ENCODE measurements at regions not wholly inside any gene's neighbourhood (a gene's known extent, or its start where the extent isn't known, plus 50 kb on each side); places are given as distances from the start of the nearest gene placed in this dataset.

DNA sequence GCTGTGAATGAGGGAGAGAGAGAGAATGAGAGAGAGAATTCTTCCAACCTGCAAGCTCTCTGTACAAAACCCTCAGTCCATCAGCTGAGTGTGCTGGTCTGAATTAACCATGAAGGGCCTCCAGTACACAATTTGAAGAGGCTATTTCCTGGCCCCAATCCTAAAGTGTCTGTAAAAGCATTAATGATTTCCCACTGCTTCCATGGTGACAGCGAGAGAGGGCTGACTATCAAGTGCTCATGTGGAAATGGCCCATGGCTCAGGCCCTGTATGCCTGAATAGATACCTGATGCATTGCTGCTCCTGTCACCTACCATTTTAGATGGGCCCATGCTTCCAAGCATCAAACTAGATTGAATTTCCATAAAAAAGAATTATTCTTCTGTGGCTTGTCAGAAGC, 592.4 kb downstream of the KIF4B start:
- H3K9me3 ChIP-seq (ENCODE audit: low read length): no peaks in the 10 kb centered on the region
- no peaks in the 10 kb centered on the region for H3K4me1 ChIP-seq (ENCODE audit: insufficient read depth, low read length)
- no peak overlapping the region for H2AFZ ChIP-seq (ENCODE audit: low read depth, low read length)
- H3K4me3 ChIP-seq (ENCODE audit: low read length): no peak overlapping the region
- no peaks in the 10 kb centered on the region for H3K36me3 ChIP-seq (ENCODE audit: insufficient read depth, low read length)
- no peaks in the 10 kb centered on the region for H3K27me3 ChIP-seq (ENCODE audit: insufficient read depth, low read length)

DNA sequence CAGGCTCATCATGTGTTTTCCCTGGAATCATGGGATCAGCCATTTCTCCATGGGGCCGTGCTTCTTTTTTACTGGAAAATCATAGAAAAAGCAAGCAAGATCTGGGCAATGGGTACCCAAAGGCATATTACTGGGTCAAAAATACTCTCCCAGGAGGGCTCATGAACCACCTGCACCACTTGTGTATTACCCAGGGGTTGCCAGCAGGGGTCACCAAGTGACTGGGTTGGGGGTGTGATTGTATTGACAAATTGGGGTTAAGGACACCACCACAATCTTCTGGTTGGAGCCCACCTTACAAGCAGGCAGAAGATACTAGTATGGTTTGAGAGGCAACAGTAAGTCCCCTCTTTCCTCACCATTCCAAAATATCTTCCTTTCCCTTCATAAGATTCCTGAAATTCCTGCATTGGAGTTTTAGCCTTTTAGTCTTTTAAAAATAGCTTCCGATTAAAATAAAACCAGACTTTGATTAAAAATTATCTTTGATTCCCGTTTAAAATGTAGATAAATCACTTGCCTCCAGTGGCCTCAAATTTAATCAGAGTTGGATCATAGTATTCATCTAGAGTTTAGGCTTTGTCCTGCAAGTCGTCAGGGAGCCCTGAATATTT, 603.3 kb downstream of the KIF4B start:
- no peak overlapping the region for H2AFZ ChIP-seq (ENCODE audit: low read depth, low read length)
- H3K9me3 ChIP-seq (ENCODE audit: low read length): no peaks in the 10 kb centered on the region
- H3K36me3 ChIP-seq (ENCODE audit: insufficient read depth, low read length): no peaks in the 10 kb centered on the region
- no peak overlapping the region for H3K4me3 ChIP-seq (ENCODE audit: low read length)
- H3K4me1 ChIP-seq (ENCODE audit: insufficient read depth, low read length): peaks cover 7% of the 10 kb centered on the region
- no peaks in the 10 kb centered on the region for H3K27me3 ChIP-seq (ENCODE audit: insufficient read depth, low read length)

DNA sequence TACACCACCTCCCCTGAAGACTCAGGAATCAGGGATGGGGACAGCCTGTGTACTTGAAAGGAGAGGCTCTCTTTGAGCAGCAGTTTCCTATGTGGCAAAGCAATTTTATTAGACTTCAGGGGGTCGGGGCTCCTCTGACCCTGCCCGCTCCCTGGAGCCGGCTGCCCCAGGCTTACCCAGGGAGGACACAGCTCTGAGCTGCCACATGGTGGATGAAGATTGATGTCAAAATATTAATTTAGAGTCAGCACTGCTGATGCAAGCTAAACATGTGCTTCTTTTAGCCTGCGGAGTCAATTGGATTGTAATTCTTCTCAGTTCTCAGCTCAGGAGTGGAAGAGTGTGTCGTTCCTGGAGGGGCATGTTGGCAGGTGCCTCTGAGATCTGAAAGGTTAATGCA, 606.1 kb downstream of the KIF4B start:
- peaks cover 7% of the 10 kb centered on the region for H3K4me1 ChIP-seq (ENCODE audit: insufficient read depth, low read length)
- H2AFZ ChIP-seq (ENCODE audit: low read depth, low read length): no peak overlapping the region
- H3K27me3 ChIP-seq (ENCODE audit: insufficient read depth, low read length): no peaks in the 10 kb centered on the region
- H3K36me3 ChIP-seq (ENCODE audit: insufficient read depth, low read length): no peaks in the 10 kb centered on the region
- H3K9me3 ChIP-seq (ENCODE audit: low read length): no peaks in the 10 kb centered on the region
- H3K4me3 ChIP-seq (ENCODE audit: low read length): no peak overlapping the region

DNA sequence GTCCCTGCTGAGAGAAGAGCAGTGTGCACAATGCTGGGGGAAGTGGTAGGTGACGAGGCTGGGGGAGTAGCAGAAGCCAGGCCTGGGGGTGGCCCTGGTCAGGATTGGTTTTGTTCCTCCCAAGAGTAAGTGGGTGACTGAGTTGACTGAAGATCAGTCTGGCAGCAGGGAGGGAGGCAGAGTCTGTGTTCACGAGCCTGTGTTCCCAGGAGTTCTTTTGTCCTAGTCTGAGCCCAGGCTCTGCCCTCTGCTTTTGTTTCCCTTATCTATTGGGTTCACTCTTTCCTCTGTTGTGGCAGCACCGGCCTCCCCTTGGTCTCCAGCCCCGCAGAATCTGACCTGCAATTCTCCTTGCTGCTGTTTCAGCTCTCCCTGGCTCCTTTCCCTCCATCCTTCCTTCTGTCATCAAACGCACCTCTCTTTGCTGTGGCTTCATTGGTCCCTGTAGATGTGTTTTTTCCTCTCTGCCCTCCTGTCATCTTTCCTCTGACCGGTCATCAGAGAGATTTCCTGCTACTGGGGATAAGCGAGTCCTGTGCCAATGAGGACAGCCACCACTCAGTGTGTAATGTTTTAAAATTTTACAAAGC, 607.4 kb downstream of the KIF4B start:
- Histone ChIP-seq H3K36me3 (ENCODE audit: insufficient read depth, low read length) (no peaks in the 10 kb centered on the region), H3K4me3 (ENCODE audit: low read length) (no peak overlapping the region), H2AFZ (ENCODE audit: low read depth, low read length) (peak overlapping the region; percentile 14), H3K9me3 (ENCODE audit: low read length) (no peaks in the 10 kb centered on the region), H3K4me1 (ENCODE audit: insufficient read depth, low read length) (peaks cover 7% of the 10 kb centered on the region), H3K27me3 (ENCODE audit: insufficient read depth, low read length) (no peaks in the 10 kb centered on the region)

DNA sequence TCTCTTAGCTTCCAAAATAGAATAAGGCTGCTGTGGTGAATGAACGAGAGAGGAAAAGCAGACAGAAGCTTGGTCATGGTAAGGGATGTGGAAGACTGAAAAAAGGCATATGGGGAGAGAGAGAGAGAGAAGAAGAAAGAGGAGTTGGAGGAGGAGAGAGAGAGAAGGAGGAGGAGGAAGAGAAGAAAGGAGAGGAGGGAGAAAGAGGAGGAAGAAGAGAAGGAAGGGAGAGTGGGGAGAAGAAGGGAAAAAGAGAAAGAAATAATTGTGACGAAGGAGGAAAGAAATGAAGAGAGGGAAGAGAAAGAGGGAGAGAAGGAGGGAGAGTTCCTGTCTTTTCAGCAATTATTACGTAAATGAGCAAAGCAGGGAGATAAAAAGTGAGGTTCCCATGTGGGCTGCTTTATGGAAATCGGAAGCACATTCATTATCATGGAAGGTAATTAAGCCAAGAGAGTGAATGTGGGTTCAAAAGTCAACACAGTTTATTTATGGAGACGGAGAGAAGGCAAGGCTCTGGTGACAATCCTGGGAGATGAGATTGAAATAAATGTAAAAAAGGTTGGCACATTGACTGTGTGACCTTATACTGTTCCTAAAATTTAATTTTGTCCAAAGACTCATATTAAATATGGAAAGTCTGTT, 611.2 kb downstream of the KIF4B start:
- Histone ChIP-seq H3K4me1 (ENCODE audit: insufficient read depth, low read length) (peaks cover 7% of the 10 kb centered on the region), H3K4me3 (ENCODE audit: low read length) (no peak overlapping the region), H3K27me3 (ENCODE audit: insufficient read depth, low read length) (no peaks in the 10 kb centered on the region), H3K9me3 (ENCODE audit: low read length) (no peaks in the 10 kb centered on the region), H2AFZ (ENCODE audit: low read depth, low read length) (no peak overlapping the region), H3K36me3 (ENCODE audit: insufficient read depth, low read length) (no peaks in the 10 kb centered on the region)

DNA sequence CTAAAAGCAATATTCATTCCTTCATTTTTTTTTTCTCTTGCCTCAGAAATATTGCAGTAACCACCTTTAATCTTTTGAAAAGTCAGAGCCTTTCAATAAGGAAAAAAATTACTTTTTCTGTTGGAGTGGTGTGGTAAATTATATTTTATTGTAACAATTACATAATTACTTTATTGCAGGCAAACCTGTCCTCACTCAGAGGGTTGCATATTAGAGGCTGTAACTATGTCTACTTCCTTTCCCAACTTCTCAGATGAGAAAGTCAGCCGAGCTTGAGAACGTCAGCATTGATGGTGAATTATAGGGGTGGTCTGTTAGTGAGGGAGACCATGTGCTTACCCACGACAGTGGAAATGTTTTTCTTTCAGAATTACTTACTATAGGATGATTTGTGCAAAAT, 611.8 kb downstream of the KIF4B start:
- no peaks in the 10 kb centered on the region for H3K27me3 ChIP-seq (ENCODE audit: insufficient read depth, low read length)
- H2AFZ ChIP-seq (ENCODE audit: low read depth, low read length): no peak overlapping the region
- no peaks in the 10 kb centered on the region for H3K9me3 ChIP-seq (ENCODE audit: low read length)
- no peaks in the 10 kb centered on the region for H3K36me3 ChIP-seq (ENCODE audit: insufficient read depth, low read length)
- no peak overlapping the region for H3K4me3 ChIP-seq (ENCODE audit: low read length)
- H3K4me1 ChIP-seq (ENCODE audit: insufficient read depth, low read length): peaks cover 7% of the 10 kb centered on the region

DNA sequence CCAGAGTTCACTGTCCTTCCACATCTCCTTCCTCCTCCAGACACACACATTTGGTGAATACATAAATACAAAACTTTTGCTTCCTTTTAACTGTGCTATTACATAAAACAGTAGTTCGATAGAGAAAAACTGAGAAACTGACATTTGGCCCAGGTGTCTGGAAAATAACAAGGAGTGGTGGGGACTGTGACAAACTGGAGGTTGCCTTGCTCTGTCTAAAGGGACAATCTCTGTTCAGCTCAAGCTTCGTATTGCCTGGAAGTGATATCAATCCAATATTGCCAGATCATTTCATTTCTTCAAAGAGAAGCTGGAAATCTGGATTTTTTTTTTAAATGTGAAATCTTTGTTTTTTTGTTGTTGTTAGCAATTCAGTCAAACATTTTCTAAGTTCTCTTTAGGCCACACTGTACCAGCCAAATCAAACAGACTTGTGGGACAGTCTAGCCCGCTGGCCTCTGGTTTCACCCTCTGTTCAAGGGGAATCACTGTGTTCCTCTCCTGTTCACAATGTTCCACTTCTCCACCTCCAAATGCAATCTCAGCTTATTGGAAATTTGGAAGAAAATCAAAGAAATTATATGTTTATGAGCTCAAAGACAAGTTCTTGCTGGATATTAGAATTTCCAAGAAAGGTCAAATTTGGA, 612.5 kb downstream of the KIF4B start:
- Histone ChIP-seq H3K27me3 (ENCODE audit: insufficient read depth, low read length) (no peaks in the 10 kb centered on the region), H3K4me1 (ENCODE audit: insufficient read depth, low read length) (peaks cover 1% of the 10 kb centered on the region), H2AFZ (ENCODE audit: low read depth, low read length) (no peak overlapping the region), H3K9me3 (ENCODE audit: low read length) (no peaks in the 10 kb centered on the region), H3K4me3 (ENCODE audit: low read length) (no peak overlapping the region), H3K36me3 (ENCODE audit: insufficient read depth, low read length) (no peaks in the 10 kb centered on the region)

DNA sequence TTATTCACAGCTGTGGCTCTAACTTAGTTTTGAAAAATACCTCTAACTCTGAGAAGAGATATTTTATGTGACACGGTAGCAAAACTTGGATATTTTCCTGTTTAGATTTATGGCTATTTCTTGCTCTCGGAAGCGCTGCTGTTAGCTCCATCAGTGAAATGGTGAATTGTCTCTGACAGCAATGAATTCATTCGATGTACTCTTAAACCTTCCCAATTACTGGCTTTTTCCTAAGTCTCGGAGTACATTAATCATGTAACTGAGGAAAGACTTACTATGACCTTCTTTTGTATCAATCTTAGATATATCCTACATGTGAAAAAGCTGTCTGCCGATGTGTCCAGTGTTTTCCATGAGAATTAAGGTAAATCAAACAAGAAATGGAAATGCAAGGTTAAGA, 613.0 kb downstream of the KIF4B start:
- Histone ChIP-seq H3K9me3 (ENCODE audit: low read length) (no peaks in the 10 kb centered on the region), H3K4me3 (ENCODE audit: low read length) (no peak overlapping the region), H3K27me3 (ENCODE audit: insufficient read depth, low read length) (no peaks in the 10 kb centered on the region), H3K4me1 (ENCODE audit: insufficient read depth, low read length) (no peaks in the 10 kb centered on the region), H2AFZ (ENCODE audit: low read depth, low read length) (no peak overlapping the region), H3K36me3 (ENCODE audit: insufficient read depth, low read length) (no peaks in the 10 kb centered on the region)

DNA sequence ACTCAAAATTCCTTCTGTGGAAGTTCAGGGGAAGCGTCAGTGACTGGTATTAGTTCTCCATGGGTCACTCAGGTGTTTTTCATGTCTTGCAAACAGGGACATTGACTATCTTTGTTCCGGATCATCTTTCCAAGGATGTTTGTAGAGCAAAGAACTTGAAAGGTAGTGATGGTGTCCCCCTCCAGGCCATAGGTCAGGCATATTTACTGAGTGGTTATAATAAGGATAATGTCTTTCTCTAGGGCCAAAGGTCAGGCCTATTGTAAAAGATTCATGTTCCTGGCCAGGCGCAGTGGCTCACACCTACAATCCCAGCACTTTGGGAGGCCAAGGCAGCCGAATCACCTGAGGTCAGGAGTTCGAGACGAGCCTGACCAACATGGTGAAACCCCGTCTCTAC, 614.8 kb downstream of the KIF4B start:
- H3K4me1 ChIP-seq (ENCODE audit: insufficient read depth, low read length): no peaks in the 10 kb centered on the region
- H3K4me3 ChIP-seq (ENCODE audit: low read length): no peak overlapping the region
- H3K36me3 ChIP-seq (ENCODE audit: insufficient read depth, low read length): no peaks in the 10 kb centered on the region
- no peak overlapping the region for H2AFZ ChIP-seq (ENCODE audit: low read depth, low read length)
- H3K27me3 ChIP-seq (ENCODE audit: insufficient read depth, low read length): no peaks in the 10 kb centered on the region
- no peaks in the 10 kb centered on the region for H3K9me3 ChIP-seq (ENCODE audit: low read length)

DNA sequence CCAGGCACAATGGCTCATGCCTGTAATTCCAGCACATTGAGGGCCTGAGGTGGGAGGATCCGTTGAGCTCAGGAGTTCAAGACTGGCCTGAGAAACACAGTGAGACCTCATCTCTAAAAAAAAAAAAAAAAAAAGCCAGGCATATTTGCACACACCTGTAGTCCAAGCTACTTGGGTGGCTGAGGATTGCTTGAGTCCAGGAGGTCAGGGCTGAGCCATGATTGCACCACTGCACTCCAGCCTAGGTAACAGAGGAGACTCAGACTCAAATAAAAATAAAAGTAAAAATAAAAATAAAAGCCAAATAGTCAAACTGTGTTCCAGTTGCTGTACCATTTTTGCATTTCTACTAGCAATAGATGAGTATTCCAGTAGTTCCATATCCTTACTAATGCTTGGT, 616.0 kb downstream of the KIF4B start:
- Histone ChIP-seq H2AFZ (ENCODE audit: low read depth, low read length) (no peak overlapping the region), H3K36me3 (ENCODE audit: insufficient read depth, low read length) (no peaks in the 10 kb centered on the region), H3K9me3 (ENCODE audit: low read length) (no peaks in the 10 kb centered on the region), H3K27me3 (ENCODE audit: insufficient read depth, low read length) (no peaks in the 10 kb centered on the region), H3K4me1 (ENCODE audit: insufficient read depth, low read length) (no peaks in the 10 kb centered on the region), H3K4me3 (ENCODE audit: low read length) (no peak overlapping the region)

DNA sequence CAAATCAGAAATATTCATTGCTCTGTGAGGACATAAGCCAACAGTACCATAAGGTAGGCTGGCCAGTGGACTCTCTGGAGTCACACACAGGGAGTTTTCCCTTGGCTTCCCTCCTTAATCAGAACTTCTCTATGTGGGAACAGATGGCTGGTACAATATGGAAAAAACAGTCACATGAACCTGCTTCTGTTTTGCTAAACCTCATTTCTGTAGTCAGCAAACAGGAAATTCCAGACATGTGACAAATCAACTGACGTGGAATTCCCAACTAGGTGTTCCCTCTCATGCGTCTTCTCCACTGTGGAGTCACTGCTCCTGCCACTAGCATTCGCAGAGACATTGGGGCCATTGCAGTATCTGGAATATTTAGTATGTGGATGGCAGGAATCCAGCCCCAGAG, 617.6 kb downstream of the KIF4B start:
- Histone ChIP-seq H3K36me3 (ENCODE audit: insufficient read depth, low read length) (no peaks in the 10 kb centered on the region), H3K4me3 (ENCODE audit: low read length) (no peak overlapping the region), H2AFZ (ENCODE audit: low read depth, low read length) (no peak overlapping the region), H3K27me3 (ENCODE audit: insufficient read depth, low read length) (no peaks in the 10 kb centered on the region), H3K4me1 (ENCODE audit: insufficient read depth, low read length) (no peaks in the 10 kb centered on the region), H3K9me3 (ENCODE audit: low read length) (no peaks in the 10 kb centered on the region)

DNA sequence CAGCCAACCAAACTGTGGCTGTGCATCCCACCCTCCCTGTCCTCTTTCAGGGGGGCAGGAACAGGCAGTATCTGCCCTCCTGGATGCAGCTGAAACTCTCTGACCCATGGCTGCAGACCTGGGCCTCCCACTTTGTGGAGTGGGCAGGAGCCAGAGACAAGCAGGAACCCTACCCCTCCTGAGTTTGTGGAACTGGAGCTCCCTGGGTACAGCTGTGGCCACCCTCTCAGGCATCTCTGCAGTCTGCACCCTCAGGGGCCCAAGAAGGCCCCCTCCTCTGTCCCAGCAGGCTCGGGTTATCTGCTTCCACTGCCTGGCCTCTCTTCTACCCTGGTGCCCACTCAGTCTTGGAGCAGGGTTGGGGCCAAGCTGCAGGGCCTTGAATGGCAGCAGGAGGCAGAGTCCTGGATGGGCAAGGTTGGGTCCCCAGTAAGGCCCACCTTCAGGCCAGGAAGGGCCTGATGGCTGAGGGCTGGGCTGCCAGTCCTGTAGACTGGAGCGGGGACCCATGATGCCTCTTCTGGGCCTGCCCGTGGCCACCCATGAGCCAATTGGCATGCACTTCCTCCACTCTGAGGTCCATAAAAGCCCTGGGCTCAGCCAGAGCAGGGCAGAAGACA, 619.9 kb downstream of the KIF4B start:
- Histone ChIP-seq H3K27me3 (ENCODE audit: insufficient read depth, low read length) (no peaks in the 10 kb centered on the region), H3K4me3 (ENCODE audit: low read length) (no peak overlapping the region), H3K4me1 (ENCODE audit: insufficient read depth, low read length) (no peaks in the 10 kb centered on the region), H2AFZ (ENCODE audit: low read depth, low read length) (no peak overlapping the region), H3K9me3 (ENCODE audit: low read length) (no peaks in the 10 kb centered on the region), H3K36me3 (ENCODE audit: insufficient read depth, low read length) (no peaks in the 10 kb centered on the region)

DNA sequence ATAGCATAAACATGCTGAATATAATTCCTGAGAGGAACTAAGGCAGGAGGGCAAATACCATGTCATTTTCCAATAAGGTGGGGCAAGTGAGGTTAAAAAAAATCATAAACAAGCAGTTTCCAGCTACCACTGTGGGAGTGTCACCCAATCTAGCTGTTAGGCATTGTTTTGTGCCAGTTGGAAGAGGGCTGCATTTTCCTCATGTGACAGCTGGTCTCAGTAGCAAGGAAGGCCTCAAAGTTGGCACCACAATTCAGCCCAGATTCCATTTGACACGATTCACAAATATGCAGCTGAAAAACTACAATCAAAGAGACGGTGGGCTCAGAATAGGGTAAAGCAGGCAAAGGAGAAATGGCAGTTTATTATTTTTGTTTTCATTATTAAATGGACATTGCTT, 636.1 kb downstream of the KIF4B start:
- H3K27me3 ChIP-seq (ENCODE audit: insufficient read depth, low read length): no peaks in the 10 kb centered on the region
- H3K36me3 ChIP-seq (ENCODE audit: insufficient read depth, low read length): no peaks in the 10 kb centered on the region
- no peak overlapping the region for H3K4me3 ChIP-seq (ENCODE audit: low read length)
- H3K4me1 ChIP-seq (ENCODE audit: insufficient read depth, low read length): no peaks in the 10 kb centered on the region
- no peaks in the 10 kb centered on the region for H3K9me3 ChIP-seq (ENCODE audit: low read length)
- H2AFZ ChIP-seq (ENCODE audit: low read depth, low read length): no peak overlapping the region
